ENCODE measurements at regions not wholly inside any gene's neighbourhood (a gene's known extent, or its start where the extent isn't known, plus 50 kb on each side); places are given as distances from the start of the nearest gene placed in this dataset.

DNA sequence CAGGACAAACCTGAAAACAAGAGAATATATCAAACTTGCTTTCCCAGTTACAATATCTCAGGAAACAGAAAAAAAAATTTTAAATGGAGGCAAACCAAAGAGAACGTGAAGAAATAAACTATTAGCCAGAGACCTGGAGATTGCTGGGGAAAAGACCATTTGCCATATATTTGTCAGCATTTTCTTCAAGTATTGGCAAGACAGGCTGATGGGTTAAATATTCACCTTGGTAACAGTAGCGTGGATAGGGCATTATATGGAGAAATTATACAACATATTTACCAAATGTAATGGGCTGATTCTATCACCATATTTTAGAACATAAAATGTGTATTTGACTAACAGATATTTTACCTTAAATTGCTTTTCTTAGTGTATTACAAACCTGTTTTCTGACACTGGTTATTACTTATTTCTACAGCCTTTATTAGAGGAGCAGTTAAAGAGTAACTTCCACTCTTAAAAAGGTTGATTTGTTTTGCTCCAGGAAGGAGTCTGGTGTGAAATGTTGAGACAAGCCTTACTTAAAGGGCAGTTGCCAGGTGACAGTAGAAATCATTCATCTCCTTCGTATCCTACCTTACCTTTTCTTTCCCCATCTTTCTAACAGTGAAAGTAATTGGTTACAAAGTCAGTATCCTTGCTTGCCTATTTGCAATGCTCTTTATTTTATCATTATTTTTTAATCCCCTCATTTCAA, 575.5 kb downstream of the GBA3 start:
- no peak overlapping the region for H3K4me3 ChIP-seq (ENCODE audit: insufficient read depth, low read depth, low read length)
- H3K56ac ChIP-seq (ENCODE audit: extremely low read depth, insufficient read depth, low read length), result no peak overlapping the region
- TF ChIP-seq, protein P1, sequence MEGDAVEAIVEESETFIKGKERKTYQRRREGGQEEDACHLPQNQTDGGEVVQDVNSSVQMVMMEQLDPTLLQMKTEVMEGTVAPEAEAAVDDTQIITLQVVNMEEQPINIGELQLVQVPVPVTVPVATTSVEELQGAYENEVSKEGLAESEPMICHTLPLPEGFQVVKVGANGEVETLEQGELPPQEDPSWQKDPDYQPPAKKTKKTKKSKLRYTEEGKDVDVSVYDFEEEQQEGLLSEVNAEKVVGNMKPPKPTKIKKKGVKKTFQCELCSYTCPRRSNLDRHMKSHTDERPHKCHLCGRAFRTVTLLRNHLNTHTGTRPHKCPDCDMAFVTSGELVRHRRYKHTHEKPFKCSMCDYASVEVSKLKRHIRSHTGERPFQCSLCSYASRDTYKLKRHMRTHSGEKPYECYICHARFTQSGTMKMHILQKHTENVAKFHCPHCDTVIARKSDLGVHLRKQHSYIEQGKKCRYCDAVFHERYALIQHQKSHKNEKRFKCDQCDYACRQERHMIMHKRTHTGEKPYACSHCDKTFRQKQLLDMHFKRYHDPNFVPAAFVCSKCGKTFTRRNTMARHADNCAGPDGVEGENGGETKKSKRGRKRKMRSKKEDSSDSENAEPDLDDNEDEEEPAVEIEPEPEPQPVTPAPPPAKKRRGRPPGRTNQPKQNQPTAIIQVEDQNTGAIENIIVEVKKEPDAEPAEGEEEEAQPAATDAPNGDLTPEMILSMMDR (conservative IDR thresholded peaks at IDR 0.05; ENCODE audit: low read depth, low read length), result no peak
- no peak for TF ChIP-seq NFE2L2 (IDR thresholded peaks at IDR 0.05; ENCODE audit: low read depth, low read length)
- no peak for TF ChIP-seq MAZ (IDR thresholded peaks at IDR 0.05; ENCODE audit: borderline replicate concordance, low read depth, low read length)
- TF ChIP-seq, protein P2, sequence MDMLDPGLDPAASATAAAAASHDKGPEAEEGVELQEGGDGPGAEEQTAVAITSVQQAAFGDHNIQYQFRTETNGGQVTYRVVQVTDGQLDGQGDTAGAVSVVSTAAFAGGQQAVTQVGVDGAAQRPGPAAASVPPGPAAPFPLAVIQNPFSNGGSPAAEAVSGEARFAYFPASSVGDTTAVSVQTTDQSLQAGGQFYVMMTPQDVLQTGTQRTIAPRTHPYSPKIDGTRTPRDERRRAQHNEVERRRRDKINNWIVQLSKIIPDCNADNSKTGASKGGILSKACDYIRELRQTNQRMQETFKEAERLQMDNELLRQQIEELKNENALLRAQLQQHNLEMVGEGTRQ (IDR thresholded peaks at IDR 0.05; ENCODE audit: low read depth, low read length), result no peak
- TF ChIP-seq FOS (IDR thresholded peaks at IDR 0.05; ENCODE audit: low read depth, low read length), result no peak
- no peak for TF ChIP-seq RFX5 (IDR thresholded peaks at IDR 0.05; ENCODE audit: low read depth, low read length)
- TF ChIP-seq, protein P3, sequence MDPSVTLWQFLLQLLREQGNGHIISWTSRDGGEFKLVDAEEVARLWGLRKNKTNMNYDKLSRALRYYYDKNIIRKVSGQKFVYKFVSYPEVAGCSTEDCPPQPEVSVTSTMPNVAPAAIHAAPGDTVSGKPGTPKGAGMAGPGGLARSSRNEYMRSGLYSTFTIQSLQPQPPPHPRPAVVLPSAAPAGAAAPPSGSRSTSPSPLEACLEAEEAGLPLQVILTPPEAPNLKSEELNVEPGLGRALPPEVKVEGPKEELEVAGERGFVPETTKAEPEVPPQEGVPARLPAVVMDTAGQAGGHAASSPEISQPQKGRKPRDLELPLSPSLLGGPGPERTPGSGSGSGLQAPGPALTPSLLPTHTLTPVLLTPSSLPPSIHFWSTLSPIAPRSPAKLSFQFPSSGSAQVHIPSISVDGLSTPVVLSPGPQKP (IDR thresholded peaks at IDR 0.05; ENCODE audit: borderline replicate concordance, low read depth, low read length), result no peak
- TF ChIP-seq MXI1 (IDR thresholded peaks at IDR 0.05; ENCODE audit: borderline replicate concordance, low read depth, low read length), result no peak
- no peak for TF ChIP-seq RCOR1 (IDR thresholded peaks at IDR 0.05; ENCODE audit: insufficient replicate concordance, low read length)
- TF ChIP-seq CHD1 (IDR thresholded peaks at IDR 0.05; ENCODE audit: low read depth, low read length), result no peak
- TF ChIP-seq POLR2A (IDR thresholded peaks at IDR 0.05; ENCODE audit: low read depth, low read length), result no peak
- TF ChIP-seq RAD21 (IDR thresholded peaks at IDR 0.05; ENCODE audit: low read length), result no peak
- no peak for TF ChIP-seq BHLHE40 (IDR thresholded peaks at IDR 0.05; ENCODE audit: low read depth, low read length)
- no peak for TF ChIP-seq CEBPB (IDR thresholded peaks at IDR 0.05; ENCODE audit: low read depth, low read length)
- TF ChIP-seq MAFK (IDR thresholded peaks at IDR 0.05; ENCODE audit: low read depth, low read length), result no peak
- TF ChIP-seq SMC3 (IDR thresholded peaks at IDR 0.05; ENCODE audit: low read depth, low read length), result no peak
- H4K20me1 ChIP-seq (ENCODE audit: insufficient read depth, low read length), result no peaks in the 10 kb centered on the region
- H4K8ac ChIP-seq (ENCODE audit: low read depth in 2 of 2, low read length in 2 of 2), result no peak overlapping the region
- no peak overlapping the region for H2AFZ ChIP-seq (replicated peaks; ENCODE audit: low read length, poor library complexity)
- BruUV-seq (replicated peaks), result no TSS peak
- WGBS, 2 experiments (ENCODE audit: extremely low coverage in 2 of 2, insufficient read length in 1 of 2), result no CpG with 5 or more reads among the region's 3 CpGs
- H3K79me1 ChIP-seq (ENCODE audit: low read depth in 1 of 2, low read length in 2 of 2), result no peaks in the 10 kb centered on the region
- dilution Hi-C loops (cut with HindIII; ENCODE audit: low sequenced_read_pairs, unreplicated experiment), result no loop called here
- H3K14ac ChIP-seq (replicated peaks; ENCODE audit: low read depth, low read length), result no peak overlapping the region
- no peak overlapping the region for H2BK5ac ChIP-seq (ENCODE audit: low read depth, low read length, poor library complexity, severe bottlenecking)
- DNase-seq (no peak), ATAC-seq (ENCODE audit: low read depth) (no peak)
- no peaks in the 10 kb centered on the region for H3K4me1 ChIP-seq (ENCODE audit: control insufficient read depth, insufficient read depth, low read length)
- no peak overlapping the region for H4K91ac ChIP-seq (ENCODE audit: insufficient read depth, low read depth, low read length)
- no peak overlapping the region for H2BK15ac ChIP-seq (ENCODE audit: low read depth, low read length)
- 0 out of 2 replicates have a peak, but pooled peaks cover 1% of the 10 kb centered on the region for H3K9me3 ChIP-seq (ENCODE audit: control insufficient read depth, insufficient read depth, low read length)
- intact Hi-C loops (cut with micrococcal nuclease), result no loop called here
- H2AK9ac ChIP-seq (replicated peaks; ENCODE audit: low read depth, low read length, poor library complexity), result no peak overlapping the region
- no peak overlapping the region for H3K4me2 ChIP-seq (ENCODE audit: low read depth, low read length)
- no peak overlapping the region for H3K23ac ChIP-seq (ENCODE audit: low read depth, low read length)
- H3K9ac ChIP-seq (ENCODE audit: low read depth, low read length), result no peak overlapping the region
- no peak overlapping the region for H3K18ac ChIP-seq (ENCODE audit: low read depth, low read length)
- H3K36me3 ChIP-seq (ENCODE audit: control insufficient read depth, insufficient read depth, low read length), result no peaks in the 10 kb centered on the region
- H3K27ac ChIP-seq (ENCODE audit: insufficient read depth, low read length), result no peak overlapping the region
- POLR2A ChIA-PET (ENCODE audit: unreplicated experiment), result no interaction called here
- H2BK20ac ChIP-seq (ENCODE audit: low read depth, low read length), result no peak overlapping the region
- H3K4ac ChIP-seq (ENCODE audit: low read depth, low read length), result no peak overlapping the region
- H2BK120ac ChIP-seq (ENCODE audit: low read depth, low read length), result no peak overlapping the region
- no peaks in the 10 kb centered on the region for H3K27me3 ChIP-seq (ENCODE audit: control insufficient read depth, insufficient read depth, low read length)
- no peak overlapping the region for H4K5ac ChIP-seq (ENCODE audit: low read depth, low read length)
- no peaks in the 10 kb centered on the region for H3K9me1 ChIP-seq (ENCODE audit: insufficient read depth, low read length)
- in situ Hi-C loops (cut with MboI; ENCODE audit: low sequenced_read_pairs), result no loop called here
- CTCF ChIA-PET, result no interaction called here
- no peak overlapping the region for H2AK5ac ChIP-seq (ENCODE audit: low read depth, low read length)
